ENCODE measurements at regions not wholly inside any gene's neighbourhood (a gene's known extent, or its start where the extent isn't known, plus 50 kb on each side); places are given as distances from the start of the nearest gene placed in this dataset.
A peak's percentile ranks its signal among the peaks of the same experiment; 100 is the strongest.

DNA sequence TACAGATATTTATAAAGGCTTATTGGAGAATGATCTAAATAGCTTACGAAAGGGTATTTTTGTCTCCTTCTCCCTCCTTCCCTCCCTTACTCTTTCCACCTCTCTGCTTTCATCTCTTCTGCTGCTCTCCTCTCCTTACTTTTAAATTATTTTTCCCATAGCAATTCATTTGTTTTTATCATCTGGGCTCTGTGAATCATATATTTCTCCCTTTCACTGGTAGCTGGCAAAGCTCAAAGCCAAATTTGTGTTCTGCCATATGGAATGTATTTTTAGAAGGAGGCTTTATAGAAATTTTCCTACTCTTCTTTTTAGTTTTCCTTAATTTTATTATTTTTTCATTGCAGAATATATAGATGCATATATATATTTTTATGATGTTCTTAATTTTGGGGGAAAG is 385.8 kb downstream of the C3orf38 start:
- H3K4me3 ChIP-seq (ENCODE audit: extremely low read depth, insufficient read depth, low read length, poor library complexity, severe bottlenecking): no peak overlapping the region
- H3K4me1 ChIP-seq (ENCODE audit: control insufficient read depth, insufficient read depth, low read length, poor library complexity, severe bottlenecking): no peaks in the 10 kb centered on the region
- no peak overlapping the region for H3K27ac ChIP-seq (ENCODE audit: low read depth, low read length, severe bottlenecking)
- H3K9me3 ChIP-seq (ENCODE audit: control insufficient read depth, low read length): no peaks in the 10 kb centered on the region
- no peaks in the 10 kb centered on the region for H3K36me3 ChIP-seq (ENCODE audit: control insufficient read depth, insufficient read depth, low read length)
- WGBS, 2 experiments (ENCODE audit: insufficient coverage in 2 of 2): no CpG with 5 or more reads among the region's 1 CpG

DNA sequence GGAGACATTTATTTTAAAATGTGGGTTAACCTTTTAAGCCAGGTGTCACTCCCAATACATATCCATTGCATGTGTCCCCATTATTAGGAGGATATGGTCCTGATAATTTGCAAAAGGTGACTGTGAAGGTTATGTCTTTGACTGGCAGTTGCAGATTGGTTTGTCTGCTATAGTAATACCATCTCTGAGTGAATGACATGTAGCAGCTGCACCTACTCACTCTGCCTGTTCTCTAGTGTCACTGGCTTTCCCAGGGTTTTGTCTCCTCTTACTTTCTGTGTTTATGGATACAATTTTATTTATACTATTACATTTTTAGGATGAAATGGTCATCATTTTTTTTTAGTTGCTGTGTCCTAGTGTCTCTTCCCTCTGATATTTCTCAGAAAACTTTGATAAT is 393.2 kb downstream of the C3orf38 start:
- peaks cover 4% of the 10 kb centered on the region for H3K9me3 ChIP-seq (ENCODE audit: control insufficient read depth, low read length)
- H3K27ac ChIP-seq (ENCODE audit: low read depth, low read length, severe bottlenecking): no peak overlapping the region
- H3K36me3 ChIP-seq (ENCODE audit: control insufficient read depth, insufficient read depth, low read length): no peaks in the 10 kb centered on the region
- no peaks in the 10 kb centered on the region for H3K4me1 ChIP-seq (ENCODE audit: control insufficient read depth, insufficient read depth, low read length, poor library complexity, severe bottlenecking)
- H3K4me3 ChIP-seq (ENCODE audit: extremely low read depth, insufficient read depth, low read length, poor library complexity, severe bottlenecking): no peak overlapping the region

DNA sequence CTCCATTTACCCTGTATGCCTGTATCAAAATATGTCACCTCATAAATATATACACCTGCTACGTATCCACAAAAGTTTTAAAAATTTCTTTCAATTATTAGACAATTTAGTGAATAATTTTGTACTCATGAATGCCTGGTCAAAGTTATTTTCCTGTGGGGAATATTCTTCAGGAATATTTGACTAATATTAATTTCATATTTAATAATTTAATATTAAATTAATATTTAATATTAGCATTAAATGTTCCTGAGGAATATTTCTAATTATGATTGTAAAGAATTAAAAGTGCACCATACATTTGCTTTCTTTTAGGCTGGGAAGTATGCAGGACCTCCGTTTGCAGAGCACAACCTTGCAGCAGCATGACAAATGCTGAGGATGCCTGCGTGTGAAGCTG is 422.7 kb downstream of the C3orf38 start:
- Histone ChIP-seq H3K4me3 (ENCODE audit: extremely low read depth, insufficient read depth, low read length, poor library complexity, severe bottlenecking) (no peak overlapping the region), H3K4me1 (ENCODE audit: control insufficient read depth, insufficient read depth, low read length, poor library complexity, severe bottlenecking) (no peaks in the 10 kb centered on the region), H3K36me3 (ENCODE audit: control insufficient read depth, insufficient read depth, low read length) (no peaks in the 10 kb centered on the region), H3K27ac (ENCODE audit: low read depth, low read length, severe bottlenecking) (no peak overlapping the region), H3K9me3 (ENCODE audit: control insufficient read depth, low read length) (peaks cover 7% of the 10 kb centered on the region)
- WGBS, 2 experiments (ENCODE audit: insufficient coverage in 2 of 2): 80 to 83% methylated on average over 2 of the region's 3 CpGs

DNA sequence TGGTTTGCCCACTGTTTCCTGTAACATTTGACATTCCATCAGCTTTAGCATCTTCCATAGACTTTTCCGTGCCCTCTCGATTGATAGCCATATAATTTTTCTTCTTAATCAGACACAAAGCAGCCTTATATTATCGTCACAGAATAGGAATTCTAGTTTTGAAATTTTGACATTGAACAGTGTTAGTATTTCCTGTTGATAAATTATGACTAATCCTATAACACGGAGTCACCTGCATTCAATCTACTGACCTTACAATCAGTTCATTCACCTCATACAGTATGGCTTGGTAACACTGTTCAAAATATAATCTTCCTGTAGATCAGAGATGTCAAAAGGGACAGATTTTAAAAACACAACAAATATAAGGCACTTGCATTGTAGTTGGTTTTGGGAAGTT is 423.7 kb downstream of the C3orf38 start:
- H3K4me3 ChIP-seq (ENCODE audit: extremely low read depth, insufficient read depth, low read length, poor library complexity, severe bottlenecking): no peak overlapping the region

DNA sequence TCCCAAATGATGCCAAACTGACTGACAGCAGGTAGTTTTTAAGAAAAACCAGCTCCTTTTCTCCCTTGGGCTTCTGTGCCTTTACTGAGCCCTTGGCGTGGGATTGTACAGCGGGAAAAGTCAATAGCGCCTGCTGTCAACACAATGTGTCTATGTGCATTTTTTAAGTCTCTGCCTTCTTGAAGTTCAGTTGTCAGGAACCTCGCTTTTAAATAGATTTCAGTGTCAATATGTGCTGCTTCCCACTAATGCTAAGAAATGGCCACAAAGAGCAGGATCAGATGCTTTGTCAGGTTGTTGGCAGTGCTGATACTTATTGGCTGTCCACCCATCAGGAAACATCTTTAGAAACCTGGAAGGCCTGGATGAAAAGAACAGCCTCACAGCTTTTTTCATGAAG is 424.4 kb downstream of the C3orf38 start:
- H3K4me1 ChIP-seq (ENCODE audit: control insufficient read depth, insufficient read depth, low read length, poor library complexity, severe bottlenecking): no peaks in the 10 kb centered on the region
- H3K4me3 ChIP-seq (ENCODE audit: extremely low read depth, insufficient read depth, low read length, poor library complexity, severe bottlenecking): no peak overlapping the region
- no peak overlapping the region for H3K27ac ChIP-seq (ENCODE audit: low read depth, low read length, severe bottlenecking)
- H3K36me3 ChIP-seq (ENCODE audit: control insufficient read depth, insufficient read depth, low read length): no peaks in the 10 kb centered on the region
- WGBS, 2 experiments (ENCODE audit: insufficient coverage in 2 of 2): 97 to 100% methylated on average over 4 of the region's 4 CpGs
- H3K9me3 ChIP-seq (ENCODE audit: control insufficient read depth, low read length): peaks cover 7% of the 10 kb centered on the region

More for the DNA sequence above, 423.7 kb downstream of the C3orf38 start:
- peaks cover 7% of the 10 kb centered on the region for H3K9me3 ChIP-seq (ENCODE audit: control insufficient read depth, low read length)
- H3K4me1 ChIP-seq (ENCODE audit: control insufficient read depth, insufficient read depth, low read length, poor library complexity, severe bottlenecking): no peaks in the 10 kb centered on the region
- no peak overlapping the region for H3K27ac ChIP-seq (ENCODE audit: low read depth, low read length, severe bottlenecking)
- no peaks in the 10 kb centered on the region for H3K36me3 ChIP-seq (ENCODE audit: control insufficient read depth, insufficient read depth, low read length)
- WGBS, 2 experiments (ENCODE audit: insufficient coverage in 2 of 2): 100% methylated on average over 2 of the region's 4 CpGs; no CpG with 5 or more reads in 1 of the 2 experiments

DNA sequence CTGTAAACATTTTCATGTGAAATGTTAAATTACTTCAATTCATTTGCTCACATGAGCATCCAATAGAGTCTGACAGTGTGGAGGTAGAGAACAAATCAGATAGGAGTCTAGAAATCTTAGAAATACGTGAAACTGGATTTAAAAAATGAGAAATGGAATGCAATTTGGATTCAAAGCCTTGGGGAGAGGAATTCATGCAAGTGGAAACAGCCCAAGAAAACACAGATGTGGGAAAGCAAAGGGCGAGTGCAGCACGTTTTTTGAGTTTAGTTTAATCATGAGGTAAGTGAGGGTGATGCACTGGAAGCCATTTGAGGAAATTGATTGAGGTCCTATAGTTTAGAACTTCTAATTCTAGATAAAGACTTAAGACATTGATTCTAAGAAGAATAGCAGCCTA is 434.7 kb downstream of the C3orf38 start:
- peaks cover 5% of the 10 kb centered on the region for H3K4me1 ChIP-seq (ENCODE audit: control insufficient read depth, insufficient read depth, low read length, poor library complexity, severe bottlenecking)
- WGBS, 2 experiments (ENCODE audit: insufficient coverage in 2 of 2): 79 to 86% methylated on average over 3 of the region's 3 CpGs
- no peak overlapping the region for H3K27ac ChIP-seq (ENCODE audit: low read depth, low read length, severe bottlenecking)
- H3K36me3 ChIP-seq (ENCODE audit: control insufficient read depth, insufficient read depth, low read length): no peaks in the 10 kb centered on the region
- H3K9me3 ChIP-seq (ENCODE audit: control insufficient read depth, low read length): no peaks in the 10 kb centered on the region
- no peak overlapping the region for H3K4me3 ChIP-seq (ENCODE audit: extremely low read depth, insufficient read depth, low read length, poor library complexity, severe bottlenecking)

DNA sequence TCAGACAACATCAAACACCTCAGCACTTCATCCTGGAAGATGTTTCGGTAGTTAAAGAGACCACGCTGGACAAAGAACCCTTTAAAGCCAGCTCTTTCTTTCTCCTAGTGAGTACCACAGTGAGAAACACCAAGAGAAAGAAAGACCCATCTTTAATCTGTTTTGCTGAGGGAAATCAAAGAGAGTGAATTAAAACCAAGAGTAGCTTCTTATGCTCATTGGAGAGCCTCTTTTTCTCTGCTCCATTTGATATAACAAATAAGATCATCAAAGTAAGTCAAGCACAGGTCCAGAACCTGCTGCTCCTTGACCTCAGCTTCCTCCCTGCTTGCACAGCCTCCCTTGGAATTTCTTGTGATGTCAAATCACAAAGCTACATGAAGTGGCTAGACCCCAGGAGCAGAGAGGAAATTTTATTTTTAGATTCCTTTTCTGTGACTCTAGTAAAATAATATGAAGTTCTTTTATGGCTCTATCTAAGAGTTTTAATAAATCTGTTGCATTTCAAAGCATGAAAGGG is 436.4 kb downstream of the C3orf38 start:
- no peaks in the 10 kb centered on the region for H3K9me3 ChIP-seq (ENCODE audit: control insufficient read depth, low read length)
- 83% methylated on average over 1 of the region's 2 CpGs; no CpG with 5 or more reads in 1 of the 2 experiments for WGBS, 2 experiments (ENCODE audit: insufficient coverage in 2 of 2)
- H3K4me1 ChIP-seq (ENCODE audit: control insufficient read depth, insufficient read depth, low read length, poor library complexity, severe bottlenecking): peaks cover 5% of the 10 kb centered on the region
- H3K27ac ChIP-seq (ENCODE audit: low read depth, low read length, severe bottlenecking): no peak overlapping the region
- no peaks in the 10 kb centered on the region for H3K36me3 ChIP-seq (ENCODE audit: control insufficient read depth, insufficient read depth, low read length)
- H3K4me3 ChIP-seq (ENCODE audit: extremely low read depth, insufficient read depth, low read length, poor library complexity, severe bottlenecking): no peak overlapping the region

DNA sequence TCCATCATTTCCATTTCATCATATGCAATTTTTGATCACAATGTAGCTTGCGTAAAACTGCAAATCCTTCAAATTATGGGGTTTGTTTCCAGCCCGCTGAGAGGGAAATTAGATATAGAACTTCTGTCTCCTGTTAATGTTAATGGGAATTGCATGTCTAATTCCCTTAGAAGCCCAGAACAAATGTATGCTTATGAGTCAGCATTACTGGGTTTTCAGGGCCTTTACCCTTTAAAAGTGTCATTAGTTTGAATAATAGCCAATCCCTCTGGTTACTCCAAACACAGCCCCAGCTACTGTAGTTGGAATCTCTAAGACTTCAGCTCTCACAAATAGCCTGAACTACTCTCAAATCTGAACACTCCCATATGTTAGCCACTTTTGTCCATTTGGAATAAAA is 439.4 kb downstream of the C3orf38 start:
- H3K36me3 ChIP-seq (ENCODE audit: control insufficient read depth, insufficient read depth, low read length): no peaks in the 10 kb centered on the region
- WGBS, 2 experiments (ENCODE audit: insufficient coverage in 2 of 2): no CpG with 5 or more reads among the region's 2 CpGs
- no peaks in the 10 kb centered on the region for H3K9me3 ChIP-seq (ENCODE audit: control insufficient read depth, low read length)
- H3K4me3 ChIP-seq (ENCODE audit: extremely low read depth, insufficient read depth, low read length, poor library complexity, severe bottlenecking): no peak overlapping the region
- peaks cover 5% of the 10 kb centered on the region for H3K4me1 ChIP-seq (ENCODE audit: control insufficient read depth, insufficient read depth, low read length, poor library complexity, severe bottlenecking)
- peak overlapping the region; percentile 47 for H3K27ac ChIP-seq (ENCODE audit: low read depth, low read length, severe bottlenecking)

DNA sequence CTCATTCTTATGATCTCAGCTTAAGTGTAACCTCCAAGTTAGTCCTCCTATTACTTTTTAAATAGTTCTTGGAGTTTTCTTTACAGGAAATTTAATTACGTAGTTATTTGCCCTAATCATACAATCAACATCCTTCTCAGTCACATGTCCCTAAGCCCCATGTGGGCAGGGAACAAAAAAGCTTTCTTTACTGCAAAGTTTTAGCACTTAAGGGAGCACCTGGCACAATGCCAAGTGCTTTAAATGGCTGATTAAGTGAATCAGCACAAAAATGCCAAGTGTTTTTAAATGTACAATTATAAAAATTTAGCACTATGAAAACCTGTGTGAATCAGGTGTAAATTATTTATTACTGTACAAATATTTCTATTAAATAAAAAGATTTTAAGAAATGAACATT is 445.3 kb downstream of the C3orf38 start:
- H3K9me3 ChIP-seq (ENCODE audit: control insufficient read depth, low read length): no peaks in the 10 kb centered on the region
- no peak overlapping the region for H3K4me3 ChIP-seq (ENCODE audit: extremely low read depth, insufficient read depth, low read length, poor library complexity, severe bottlenecking)
- H3K27ac ChIP-seq (ENCODE audit: low read depth, low read length, severe bottlenecking): no peak overlapping the region
- H3K4me1 ChIP-seq (ENCODE audit: control insufficient read depth, insufficient read depth, low read length, poor library complexity, severe bottlenecking): no peaks in the 10 kb centered on the region
- WGBS, 2 experiments (ENCODE audit: insufficient coverage in 2 of 2): 100% methylated on average over 1 of the region's 1 CpG; no CpG with 5 or more reads in 1 of the 2 experiments
- H3K36me3 ChIP-seq (ENCODE audit: control insufficient read depth, insufficient read depth, low read length): no peaks in the 10 kb centered on the region

DNA sequence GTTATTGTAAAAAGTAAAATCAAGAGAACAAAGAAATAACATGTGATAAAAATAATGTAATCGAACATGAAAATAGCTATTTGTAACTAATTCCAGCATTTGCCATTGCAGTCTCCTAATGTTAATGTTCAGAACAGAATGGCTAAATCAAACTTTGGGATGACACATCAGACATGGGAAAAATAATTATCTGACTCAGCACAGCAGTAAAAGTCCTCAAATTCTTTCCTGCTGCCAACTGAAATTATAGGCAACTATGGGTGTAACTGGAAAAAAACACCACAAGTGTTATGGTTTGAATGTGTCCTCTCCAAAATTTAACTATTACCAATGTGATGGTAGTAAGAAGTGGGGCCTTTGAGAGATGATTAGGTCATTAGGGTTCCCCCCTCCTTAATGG is 446.7 kb downstream of the C3orf38 start:
- Histone ChIP-seq H3K4me1 (ENCODE audit: control insufficient read depth, insufficient read depth, low read length, poor library complexity, severe bottlenecking) (no peaks in the 10 kb centered on the region), H3K36me3 (ENCODE audit: control insufficient read depth, insufficient read depth, low read length) (no peaks in the 10 kb centered on the region), H3K27ac (ENCODE audit: low read depth, low read length, severe bottlenecking) (no peak overlapping the region), H3K4me3 (ENCODE audit: extremely low read depth, insufficient read depth, low read length, poor library complexity, severe bottlenecking) (no peak overlapping the region), H3K9me3 (ENCODE audit: control insufficient read depth, low read length) (no peaks in the 10 kb centered on the region)
- no CpG with 5 or more reads among the region's 1 CpG for WGBS, 2 experiments (ENCODE audit: insufficient coverage in 2 of 2)

DNA sequence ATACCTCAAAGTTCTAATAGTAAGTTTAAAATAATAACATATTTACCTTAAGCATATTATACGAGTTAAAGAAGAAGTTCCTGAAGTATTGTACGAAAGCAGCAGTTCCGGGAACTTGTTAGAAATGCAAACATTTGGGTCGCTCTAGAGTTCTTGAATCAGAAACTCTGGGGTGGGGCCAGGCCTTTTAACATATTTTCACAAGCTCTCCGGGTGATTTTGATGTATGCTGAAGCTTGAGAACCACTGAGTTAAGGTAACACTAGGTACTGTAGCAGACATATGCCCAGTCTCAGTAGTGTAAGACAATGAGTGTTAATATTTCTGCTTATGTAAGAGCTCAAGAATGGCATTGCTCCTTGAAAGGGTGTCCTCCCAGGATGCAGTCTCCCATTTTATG is 461.1 kb downstream of the C3orf38 start:
- H3K4me1 ChIP-seq (ENCODE audit: control insufficient read depth, insufficient read depth, low read length, poor library complexity, severe bottlenecking): peaks cover 3% of the 10 kb centered on the region
- H3K4me3 ChIP-seq (ENCODE audit: extremely low read depth, insufficient read depth, low read length, poor library complexity, severe bottlenecking): no peak overlapping the region
- H3K36me3 ChIP-seq (ENCODE audit: control insufficient read depth, insufficient read depth, low read length): no peaks in the 10 kb centered on the region
- WGBS, 2 experiments (ENCODE audit: insufficient coverage in 2 of 2): 92 to 96% methylated on average over 3 to 4 of the region's 5 CpGs
- no peaks in the 10 kb centered on the region for H3K9me3 ChIP-seq (ENCODE audit: control insufficient read depth, low read length)
- no peak overlapping the region for H3K27ac ChIP-seq (ENCODE audit: low read depth, low read length, severe bottlenecking)
